ENCODE measurements at regions not wholly inside any gene's neighbourhood (a gene's known extent, or its start where the extent isn't known, plus 50 kb on each side); places are given as distances from the start of the nearest gene placed in this dataset.

GRCh38 chr20:39641423-39641822 lies 679.3 kb downstream of the DHX35 start:
- DNase-seq, result no peak
- H3K27ac Mint-ChIP-seq, result no peak overlapping the region
- H3K4me3 Mint-ChIP-seq, result no peak overlapping the region
- H3K36me3 Mint-ChIP-seq, result no peaks in the 10 kb centered on the region
- H3K27me3 Mint-ChIP-seq (ENCODE audit: low read depth in 3 of 3), result no peaks in the 10 kb centered on the region
- H3K4me1 Mint-ChIP-seq, result no peaks in the 10 kb centered on the region
- H3K9me3 Mint-ChIP-seq, result peaks cover 0 to 6% (median 0%) of the 10 kb centered on the region in 6 donors

GRCh38 chr20:39640147-39640546 lies 678.0 kb downstream of the DHX35 start:
- no peak overlapping the region for H3K27ac Mint-ChIP-seq
- H3K36me3 Mint-ChIP-seq, result no peaks in the 10 kb centered on the region
- H3K4me3 Mint-ChIP-seq, result no peak overlapping the region
- H3K27me3 Mint-ChIP-seq (ENCODE audit: low read depth in 3 of 3), result no peaks in the 10 kb centered on the region
- H3K4me1 Mint-ChIP-seq, result no peaks in the 10 kb centered on the region
- H3K9me3 Mint-ChIP-seq, result peaks cover 0 to 6% (median 0%) of the 10 kb centered on the region in 6 donors
- DNase-seq, result no peak

- no peaks in the 10 kb centered on the region for H3K4me1 Mint-ChIP-seq
- H3K9me3 Mint-ChIP-seq, result peaks cover 0 to 6% (median 0%) of the 10 kb centered on the region in 6 donors
- H3K4me3 Mint-ChIP-seq, result no peak overlapping the region
- peaks cover 0 to 1% (median 0%) of the 10 kb centered on the region in 3 donors for H3K27me3 Mint-ChIP-seq (ENCODE audit: low read depth in 3 of 3)
- H3K36me3 Mint-ChIP-seq, result peaks cover 0 to 3% (median 0%) of the 10 kb centered on the region in 3 donors
- no peak overlapping the region for H3K27ac Mint-ChIP-seq
- DNase-seq, result no peak
Observed at GRCh38 chr20:39638731-39639130, 676.6 kb downstream of the DHX35 start.

- H3K36me3 Mint-ChIP-seq, result peaks cover 0 to 3% (median 0%) of the 10 kb centered on the region in 3 donors
- peaks cover 0 to 8% (median 0%) of the 10 kb centered on the region in 6 donors for H3K9me3 Mint-ChIP-seq
Observed at GRCh38 chr20:39633689-39634088, 671.5 kb downstream of the DHX35 start.

GRCh38 chr20:39632757-39633156 lies 670.6 kb downstream of the DHX35 start:
- Mint-ChIP-seq H3K36me3 (peaks cover 0 to 3% (median 0%) of the 10 kb centered on the region in 3 donors), H3K27me3 (ENCODE audit: low read depth in 3 of 3) (peaks cover 0 to 2% (median 0%) of the 10 kb centered on the region in 3 donors), H3K9me3 (peaks cover 0 to 3% (median 0%) of the 10 kb centered on the region in 6 donors), H3K4me3 (no peak overlapping the region), H3K27ac (no peak overlapping the region), H3K4me1 (no peaks in the 10 kb centered on the region)
- no peak for DNase-seq

More at GRCh38 chr20:39633689-39634088, 671.5 kb downstream of the DHX35 start:
- Mint-ChIP-seq H3K27ac (no peak overlapping the region), H3K27me3 (ENCODE audit: low read depth in 3 of 3) (peaks cover 0 to 2% (median 0%) of the 10 kb centered on the region in 3 donors), H3K4me1 (no peaks in the 10 kb centered on the region), H3K4me3 (no peak overlapping the region)
- DNase-seq, result no peak

GRCh38 chr20:39632176-39632575 lies 670.0 kb downstream of the DHX35 start:
- no peaks in the 10 kb centered on the region for H3K4me1 Mint-ChIP-seq
- no peak overlapping the region for H3K27ac Mint-ChIP-seq
- DNase-seq, result no peak
- peaks cover 0 to 3% (median 0%) of the 10 kb centered on the region in 3 donors for H3K36me3 Mint-ChIP-seq
- peaks cover 0 to 2% (median 0%) of the 10 kb centered on the region in 3 donors for H3K27me3 Mint-ChIP-seq (ENCODE audit: low read depth in 3 of 3)
- no peak overlapping the region for H3K4me3 Mint-ChIP-seq
- H3K9me3 Mint-ChIP-seq, result peaks cover 0 to 3% (median 0%) of the 10 kb centered on the region in 6 donors

GRCh38 chr20:39631557-39631956 lies 669.4 kb downstream of the DHX35 start:
- Mint-ChIP-seq H3K9me3 (peaks cover 0 to 3% (median 0%) of the 10 kb centered on the region in 6 donors), H3K27me3 (ENCODE audit: low read depth in 3 of 3) (peaks cover 0 to 2% (median 0%) of the 10 kb centered on the region in 3 donors), H3K36me3 (peaks cover 0 to 3% (median 0%) of the 10 kb centered on the region in 3 donors), H3K27ac (no peak overlapping the region), H3K4me3 (no peak overlapping the region), H3K4me1 (no peaks in the 10 kb centered on the region)
- no peak for DNase-seq

GRCh38 chr20:39630215-39630908 lies 668.2 kb downstream of the DHX35 start:
- Mint-ChIP-seq H3K36me3 (peaks cover 0 to 3% (median 0%) of the 10 kb centered on the region in 3 donors), H3K27me3 (ENCODE audit: low read depth in 3 of 3) (peaks cover 0 to 2% (median 0%) of the 10 kb centered on the region in 3 donors), H3K27ac (no peak overlapping the region), H3K4me3 (no peak overlapping the region), H3K9me3 (peaks cover 0 to 3% (median 0%) of the 10 kb centered on the region in 6 donors), H3K4me1 (no peaks in the 10 kb centered on the region)
- DNase-seq, result no peak

- Mint-ChIP-seq H3K27me3 (ENCODE audit: low read depth in 3 of 3) (no peaks in the 10 kb centered on the region), H3K9me3 (peaks cover 0 to 3% (median 0%) of the 10 kb centered on the region in 6 donors), H3K27ac (no peak overlapping the region), H3K4me3 (no peak overlapping the region), H3K36me3 (no peaks in the 10 kb centered on the region), H3K4me1 (no peaks in the 10 kb centered on the region)
- DNase-seq, result no peak
Observed at GRCh38 chr20:39627765-39628164, 665.6 kb downstream of the DHX35 start.

GRCh38 chr20:39624316-39624715 lies 662.2 kb downstream of the DHX35 start:
- DNase-seq, result no peak
- no peaks in the 10 kb centered on the region for H3K4me1 Mint-ChIP-seq
- H3K4me3 Mint-ChIP-seq, result no peak overlapping the region
- peaks cover 0 to 1% (median 0%) of the 10 kb centered on the region in 6 donors for H3K9me3 Mint-ChIP-seq
- no peak overlapping the region for H3K27ac Mint-ChIP-seq
- H3K27me3 Mint-ChIP-seq (ENCODE audit: low read depth in 3 of 3), result no peaks in the 10 kb centered on the region
- no peaks in the 10 kb centered on the region for H3K36me3 Mint-ChIP-seq

- Mint-ChIP-seq H3K4me3 (no peak overlapping the region), H3K4me1 (no peaks in the 10 kb centered on the region), H3K27me3 (ENCODE audit: low read depth in 3 of 3) (no peaks in the 10 kb centered on the region), H3K36me3 (no peaks in the 10 kb centered on the region), H3K27ac (no peak overlapping the region), H3K9me3 (peaks cover 0 to 1% (median 0%) of the 10 kb centered on the region in 6 donors)
- no peak for DNase-seq
Observed at GRCh38 chr20:39623584-39624234, 661.6 kb downstream of the DHX35 start.

- no peak for DNase-seq
- Mint-ChIP-seq H3K9me3 (no peaks in the 10 kb centered on the region), H3K4me3 (no peak overlapping the region), H3K27ac (no peak overlapping the region), H3K27me3 (ENCODE audit: low read depth in 3 of 3) (no peaks in the 10 kb centered on the region), H3K4me1 (no peaks in the 10 kb centered on the region), H3K36me3 (no peaks in the 10 kb centered on the region)
Observed at GRCh38 chr20:39619271-39619785, 657.2 kb downstream of the DHX35 start.

GRCh38 chr20:39611901-39612300 lies 649.8 kb downstream of the DHX35 start:
- H3K9me3 Mint-ChIP-seq, result peaks cover 3 to 11% (median 5%) of the 10 kb centered on the region in 6 donors

GRCh38 chr20:39607141-39607540 lies 645.0 kb downstream of the DHX35 start:
- Mint-ChIP-seq H3K36me3 (peaks cover 0 to 3% (median 0%) of the 10 kb centered on the region in 3 donors), H3K4me1 (no peaks in the 10 kb centered on the region), H3K27me3 (ENCODE audit: low read depth in 3 of 3) (peaks cover 2 to 5% (median 2%) of the 10 kb centered on the region in 3 donors), H3K27ac (no peak overlapping the region), H3K4me3 (no peak overlapping the region), H3K9me3 (peaks cover 3 to 12% (median 5%) of the 10 kb centered on the region in 6 donors)
- no peak for DNase-seq

More at GRCh38 chr20:39611901-39612300, 649.8 kb downstream of the DHX35 start:
- Mint-ChIP-seq H3K4me3 (no peak overlapping the region), H3K27ac (no peak overlapping the region), H3K4me1 (no peaks in the 10 kb centered on the region), H3K27me3 (ENCODE audit: low read depth in 3 of 3) (peaks cover 0 to 2% (median 0%) of the 10 kb centered on the region in 3 donors), H3K36me3 (no peaks in the 10 kb centered on the region)
- no peak for DNase-seq
